ENCODE measurements at regions not wholly inside any gene's neighbourhood (a gene's known extent, or its start where the extent isn't known, plus 50 kb on each side); places are given as distances from the start of the nearest gene placed in this dataset.
"Not testable (repeated sequence)": the region's sequence is repeated elsewhere in the genome, so short reads cannot be mapped to it uniquely, and the experiment has no call there.

DNA sequence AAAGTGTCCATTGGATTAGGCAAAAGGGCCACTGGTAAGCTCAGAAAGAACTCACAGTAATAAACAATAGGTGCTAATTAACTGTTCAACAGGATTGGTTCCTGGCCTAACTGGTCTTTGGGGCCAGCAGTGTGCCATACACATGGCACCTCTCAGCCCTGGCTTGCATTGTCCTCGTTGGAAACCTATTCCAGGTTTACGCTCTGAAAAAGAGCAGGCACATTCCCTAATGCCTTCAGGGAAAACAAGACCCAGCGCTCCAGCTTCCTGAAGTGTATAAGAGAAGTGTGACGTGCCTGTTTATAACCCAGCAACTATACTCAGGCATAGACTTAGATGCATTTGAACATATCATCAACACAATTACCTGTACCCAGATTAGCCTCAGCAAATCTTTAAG lies 51.9 kb upstream of the RBM47 start:
- intact Hi-C loops (cut with DNase I), result no loop called here
- WGBS, 2 donors, result 90 to 92% methylated on average over 4 of the region's 4 CpGs
- no peak overlapping the region for H3K27ac ChIP-seq

DNA sequence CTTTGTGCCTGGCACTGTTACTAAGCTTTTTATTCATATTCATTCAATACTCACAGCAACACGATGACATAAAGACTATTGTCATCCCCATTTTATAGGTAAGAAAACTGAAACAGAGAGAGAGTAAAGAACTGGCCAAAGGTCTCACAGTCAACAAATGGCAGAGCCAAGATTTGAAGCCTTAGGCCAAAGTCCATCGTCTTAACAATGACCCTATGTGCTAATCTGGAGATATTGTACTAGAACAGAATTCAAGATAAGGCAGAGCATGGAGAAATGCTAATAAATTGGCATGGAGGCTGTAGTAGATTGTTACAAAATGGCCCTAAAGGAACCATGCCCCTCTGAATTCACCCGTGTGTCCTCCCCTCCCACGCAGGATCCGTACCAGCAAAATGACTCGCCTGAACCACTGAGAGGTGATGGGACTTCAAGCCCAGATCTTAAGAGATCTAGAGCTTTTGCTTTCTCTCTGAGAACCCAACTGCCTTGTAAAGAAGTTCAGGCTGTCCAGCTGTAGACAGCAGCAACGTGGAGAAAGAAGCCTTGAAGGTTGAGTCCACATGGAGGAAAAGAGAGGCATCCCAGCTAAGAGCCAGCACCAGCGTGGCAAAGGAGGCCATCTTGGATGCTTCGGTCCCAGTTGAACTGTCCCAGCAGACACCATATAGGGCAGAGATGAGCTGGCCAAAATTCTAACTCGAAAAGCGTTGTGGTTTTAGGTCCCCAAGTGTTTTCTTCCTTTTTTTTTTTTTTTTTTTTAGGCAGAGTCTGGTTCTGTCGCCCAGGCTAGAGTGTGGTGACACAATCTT lies 52.8 kb upstream of the RBM47 start:
- peak in 2 of 4 donors; percentile 17 to 23 for DNase-seq
- TF ChIP-seq POLR2A (IDR thresholded peaks at IDR 0.05) (no peak), CTCF (IDR thresholded peaks at IDR 0.05) (no peak)

More for the DNA sequence above, 51.9 kb upstream of the RBM47 start:
- TF ChIP-seq CTCF (IDR thresholded peaks at IDR 0.05) (no peak), POLR2A (IDR thresholded peaks at IDR 0.05) (no peak)
- no peak overlapping the region for H3K4me3 ChIP-seq
- no peaks in the 10 kb centered on the region for H3K36me3 ChIP-seq (replicated peaks in 1 of 2; ENCODE audit: insufficient read depth in 1 of 2, low read depth in 2 of 2)
- no peaks in the 10 kb centered on the region for H3K27me3 ChIP-seq
- H3K4me1 ChIP-seq, result peaks cover 7% of the 10 kb centered on the region
- no peak for DNase-seq
- ATAC-seq, result no peak
- H3K9me3 ChIP-seq, result no peaks in the 10 kb centered on the region

GRCh38 chr4:40683536-40684145 lies 54.0 kb upstream of the RBM47 start:
- H3K4me3 ChIP-seq; H3K27me3 ChIP-seq; H3K4me1 ChIP-seq; H3K36me3 ChIP-seq (replicated peaks in 1 of 2; ENCODE audit: insufficient read depth in 1 of 2, low read depth in 2 of 2); H3K27ac ChIP-seq; H3K9me3 ChIP-seq; ATAC-seq; intact Hi-C loops (cut with DNase I): not testable (repeated sequence)
- peak in 1 of 4 donors; percentile 20 for DNase-seq
- WGBS, 2 donors, result 92 to 93% methylated on average over 12 of the region's 12 CpGs

More for the DNA sequence above, 52.8 kb upstream of the RBM47 start:
- intact Hi-C loops (cut with DNase I), result no loop called here
- no peaks in the 10 kb centered on the region for H3K27me3 ChIP-seq
- no peaks in the 10 kb centered on the region for H3K36me3 ChIP-seq (replicated peaks in 1 of 2; ENCODE audit: insufficient read depth in 1 of 2, low read depth in 2 of 2)
- H3K9me3 ChIP-seq, result no peaks in the 10 kb centered on the region
- H3K4me3 ChIP-seq, result no peak overlapping the region
- peak; percentile 30 for ATAC-seq
- WGBS, 2 donors, result 65 to 79% methylated on average over 12 of the region's 12 CpGs
- no peak overlapping the region for H3K27ac ChIP-seq
- H3K4me1 ChIP-seq, result peaks cover 7% of the 10 kb centered on the region

- DNase-seq, result no peak
- no peaks in the 10 kb centered on the region for H3K9me3 ChIP-seq
- H3K4me3 ChIP-seq, result no peak overlapping the region
- intact Hi-C loops (cut with DNase I), result no loop called here
- no peak overlapping the region for H3K27ac ChIP-seq
- 64 to 70% methylated on average over 3 of the region's 3 CpGs for WGBS, 2 donors
- H3K36me3 ChIP-seq (replicated peaks in 1 of 2; ENCODE audit: insufficient read depth in 1 of 2, low read depth in 2 of 2), result no peaks in the 10 kb centered on the region
- H3K27me3 ChIP-seq, result no peaks in the 10 kb centered on the region
- no peak for TF ChIP-seq POLR2A (IDR thresholded peaks at IDR 0.05)
- TF ChIP-seq CTCF (IDR thresholded peaks at IDR 0.05), result no peak
- no peak for ATAC-seq
- peaks cover 7% of the 10 kb centered on the region for H3K4me1 ChIP-seq
Observed at GRCh38 chr4:40684404-40684803, 54.7 kb upstream of the RBM47 start.

DNA sequence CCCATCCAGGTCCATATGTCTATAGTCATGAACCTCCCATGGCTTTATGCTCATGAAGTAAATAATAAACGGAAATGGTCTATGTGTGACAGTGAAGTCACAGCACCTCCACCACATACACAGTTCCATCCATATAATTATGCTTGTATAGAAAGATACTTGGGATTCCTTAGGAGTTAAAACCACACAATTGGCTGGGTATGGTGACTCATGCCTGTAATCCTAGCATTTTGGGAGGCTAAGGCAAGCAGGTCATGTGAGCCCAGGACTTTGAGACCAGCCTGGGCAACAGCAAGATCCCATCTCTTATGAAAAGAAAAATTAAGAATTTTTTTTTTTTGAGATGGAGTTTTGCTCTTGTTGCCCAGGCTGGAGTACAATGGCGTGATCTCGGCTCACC lies 55.6 kb upstream of the RBM47 start:
- TF ChIP-seq POLR2A (IDR thresholded peaks at IDR 0.05), result no peak
- TF ChIP-seq CTCF (IDR thresholded peaks at IDR 0.05), result no peak
- no peaks in the 10 kb centered on the region for H3K36me3 ChIP-seq (replicated peaks in 1 of 2; ENCODE audit: insufficient read depth in 1 of 2, low read depth in 2 of 2)
- DNase-seq (no peak), ATAC-seq (no peak)
- H3K27ac ChIP-seq, result no peak overlapping the region
- H3K4me1 ChIP-seq, result peaks cover 7% of the 10 kb centered on the region
- intact Hi-C loops (cut with DNase I), result no loop called here
- H3K27me3 ChIP-seq, result no peaks in the 10 kb centered on the region
- H3K9me3 ChIP-seq, result no peaks in the 10 kb centered on the region
- no peak overlapping the region for H3K4me3 ChIP-seq
- WGBS, 2 donors, result 97 to 100% methylated on average over 3 of the region's 3 CpGs

Data from body of pancreas (tissue), 4 donors.